GM19240 (cell line): ENCODE measurements at regions not wholly inside any gene's neighbourhood (a gene's known extent, or its start where the extent isn't known, plus 50 kb on each side); places are given as distances from the start of the nearest gene placed in this dataset.
"Not testable (repeated sequence)": the region's sequence is repeated elsewhere in the genome, so short reads cannot be mapped to it uniquely, and the experiment has no call there.

Experiments
- DNase-seq: peaks from one replicate; pipeline ENCODE4 v3.0.0; 2011; ENCODE audit warnings: low spot score; ENCODE audit not compliant: insufficient read length

DNA sequence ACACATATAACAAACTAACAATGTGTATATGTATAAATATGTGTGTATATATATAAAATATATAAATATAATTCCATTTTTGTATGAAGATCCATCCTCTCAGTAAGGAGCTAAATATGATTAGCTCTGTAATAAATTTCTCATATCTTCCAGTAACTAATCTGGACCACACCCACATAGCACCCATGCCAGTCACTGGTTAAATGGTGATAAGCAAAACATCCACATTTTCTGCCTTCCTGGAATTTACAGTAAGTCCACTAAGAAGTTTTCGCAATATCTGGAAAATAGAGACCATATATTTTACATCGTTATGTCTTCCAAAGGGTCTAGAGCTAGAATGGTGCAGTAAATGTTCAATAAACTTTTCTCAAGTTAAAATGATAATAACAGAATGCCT is 151.5 kb upstream of the STMND1 start:
- DNase-seq: no peak

DNA sequence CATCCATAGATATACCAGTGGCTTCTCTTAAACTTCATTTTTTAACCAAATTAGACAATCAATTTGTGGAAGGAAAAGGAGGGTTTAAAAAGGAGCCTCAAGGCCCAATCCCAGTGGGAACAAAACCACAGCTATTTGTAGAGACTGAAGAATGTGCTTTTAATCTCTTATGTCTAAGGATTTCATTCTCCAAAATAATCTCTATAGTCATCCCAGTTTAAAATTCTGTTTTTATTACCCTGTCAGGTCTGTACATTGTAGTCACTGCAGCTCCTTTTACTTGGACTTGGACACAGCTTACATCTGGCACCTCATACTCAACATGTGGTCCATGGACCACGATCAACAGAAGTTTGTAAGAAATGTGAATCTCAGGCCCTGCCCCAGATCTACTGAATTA is 152.1 kb upstream of the STMND1 start:
- DNase-seq: no peak

DNA sequence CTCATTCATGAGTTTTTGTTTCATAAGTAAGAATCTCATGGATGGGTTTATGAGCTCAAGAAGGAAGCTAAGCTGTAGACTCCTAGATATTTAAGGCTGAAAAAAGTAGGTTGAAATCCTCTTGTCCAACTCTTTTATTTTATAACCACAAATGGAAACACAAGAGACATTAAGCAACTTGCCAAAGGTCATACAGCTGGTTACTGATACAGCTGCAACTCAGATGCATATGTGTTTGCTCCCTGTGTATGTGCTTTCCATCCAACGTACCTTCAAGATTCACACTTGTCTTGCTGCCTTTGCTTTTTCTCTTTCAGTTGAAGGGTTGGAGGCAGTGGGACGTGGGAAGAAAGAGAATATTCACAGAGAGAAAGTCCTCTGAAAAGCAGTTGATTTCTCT is 153.5 kb upstream of the STMND1 start:
- DNase-seq: no peak

DNA sequence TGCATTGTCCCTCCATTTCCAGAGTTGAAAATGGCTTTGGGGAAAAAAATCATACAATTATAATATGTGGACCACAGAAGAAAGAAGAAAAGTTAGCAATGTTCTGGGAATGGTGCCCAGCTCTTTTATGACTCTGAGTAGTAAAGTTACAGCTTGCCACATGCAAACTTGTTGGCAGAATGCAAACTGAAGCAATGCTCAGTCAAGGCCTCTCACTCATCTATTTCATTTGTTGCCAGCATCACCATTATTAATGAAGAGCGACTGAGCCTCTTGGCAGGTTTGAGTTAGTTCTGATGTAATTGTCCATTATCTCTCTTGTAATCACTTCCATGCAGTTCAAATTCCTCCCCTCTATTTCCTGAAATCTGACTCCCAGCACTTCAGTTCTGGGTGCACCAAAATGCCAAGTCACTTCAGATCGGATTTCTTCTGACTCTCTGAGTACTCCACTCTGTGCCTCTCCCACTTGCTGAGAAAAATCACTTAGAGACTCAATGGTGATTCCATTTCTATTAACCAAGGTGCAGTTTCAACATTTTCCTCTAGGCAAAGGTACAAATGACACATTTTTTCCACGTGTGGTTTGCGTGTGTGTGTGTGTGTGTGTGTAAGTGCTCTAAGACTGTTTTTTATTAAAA is 154.4 kb upstream of the STMND1 start:
- DNase-seq: no peak

DNA sequence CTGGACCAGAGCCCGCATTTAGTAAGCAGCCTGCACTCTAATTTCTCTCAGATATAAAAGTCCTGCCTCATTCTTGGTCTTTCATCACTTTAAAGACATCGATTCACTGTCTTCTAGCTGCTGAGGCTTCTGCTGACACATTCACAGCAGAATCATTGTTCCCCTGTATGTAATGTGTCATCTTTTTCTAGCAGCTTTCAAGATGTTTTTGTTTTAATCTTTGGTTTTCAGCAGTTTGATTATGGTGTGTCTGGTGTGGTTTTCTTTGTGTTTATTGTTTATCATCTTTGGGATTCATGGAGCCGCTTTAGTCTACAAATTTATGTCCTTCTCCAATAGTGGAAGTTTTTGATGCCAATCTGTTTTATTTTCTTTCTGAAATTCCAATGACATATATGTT is 157.3 kb upstream of the STMND1 start:
- DNase-seq: no peak

DNA sequence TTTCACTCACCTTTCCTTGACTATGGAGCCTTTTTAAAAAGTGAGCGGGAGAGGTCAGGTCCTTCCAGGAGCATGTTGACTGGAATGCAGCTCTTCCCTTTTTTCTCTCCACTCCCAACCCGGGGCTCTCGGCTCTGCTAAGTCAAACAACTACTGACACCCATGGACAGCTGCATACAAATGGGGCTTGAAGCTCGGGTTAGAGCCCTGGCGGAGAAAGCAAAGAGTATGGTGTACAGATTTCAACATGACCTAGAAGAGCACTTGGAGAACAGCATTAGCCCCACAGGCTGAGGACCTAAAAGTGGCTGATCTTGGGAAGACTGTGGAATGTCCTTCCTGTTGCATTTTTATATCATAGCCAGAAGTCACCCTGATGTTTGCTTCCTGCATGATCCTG is 162.0 kb upstream of the STMND1 start:
- no peak for DNase-seq

DNA sequence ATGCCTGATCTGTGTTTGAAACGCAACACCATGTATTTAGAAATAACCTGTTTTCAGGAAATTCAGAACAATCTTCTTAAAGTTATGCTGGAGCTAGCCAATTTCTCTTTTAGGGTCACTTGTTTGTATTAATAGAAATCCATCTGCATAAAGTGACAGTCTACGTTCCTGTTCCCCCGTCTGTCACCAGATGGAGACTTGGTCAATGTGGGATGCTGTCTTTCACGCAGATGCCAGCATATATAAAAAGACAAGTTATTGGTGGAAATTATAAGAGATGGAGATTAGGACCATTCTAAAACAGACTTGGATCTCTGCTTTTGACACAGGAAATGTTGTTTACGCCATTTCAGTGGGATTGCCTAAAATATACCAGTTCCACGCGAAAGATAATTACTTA is 162.5 kb upstream of the STMND1 start:
- no peak for DNase-seq

DNA sequence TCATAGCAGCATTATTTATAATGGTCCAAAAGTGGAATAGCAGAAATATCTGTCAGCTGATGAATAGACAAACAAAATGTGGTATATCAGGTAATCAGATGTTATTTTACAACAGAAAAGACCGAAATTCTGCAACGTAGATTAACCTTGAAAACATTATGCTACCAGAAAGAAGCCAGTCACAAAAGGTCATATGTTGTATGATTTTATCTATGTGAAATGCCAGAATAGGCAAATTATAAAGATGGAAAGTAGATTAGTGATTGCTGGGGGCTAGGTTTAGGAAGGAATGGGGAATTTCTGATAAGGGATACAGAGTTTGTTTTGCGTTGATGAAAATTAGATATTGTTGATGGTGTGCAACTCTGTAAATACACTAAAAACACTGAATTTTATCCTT is 165.0 kb upstream of the STMND1 start:
- no peak for DNase-seq

DNA sequence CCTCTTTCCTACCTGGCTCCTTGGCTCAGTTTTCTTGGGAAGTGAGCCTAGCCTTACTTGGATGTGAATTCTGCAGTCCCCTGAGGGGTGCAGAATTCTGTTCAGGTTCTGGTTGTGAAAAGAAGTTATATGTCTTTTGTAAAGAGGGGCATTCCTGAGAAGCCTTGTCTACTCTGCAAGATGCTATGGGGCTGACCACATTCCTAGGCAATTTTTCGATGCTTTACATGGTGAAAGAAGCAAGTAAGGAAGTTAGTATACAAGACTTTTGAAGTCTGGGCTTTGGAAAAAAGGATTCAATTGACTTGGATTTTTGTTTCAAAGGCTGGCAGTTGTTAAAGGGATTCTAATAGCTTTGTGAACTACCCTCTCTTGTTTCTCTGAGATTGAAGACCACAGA is 167.9 kb upstream of the STMND1 start:
- DNase-seq: no peak

DNA sequence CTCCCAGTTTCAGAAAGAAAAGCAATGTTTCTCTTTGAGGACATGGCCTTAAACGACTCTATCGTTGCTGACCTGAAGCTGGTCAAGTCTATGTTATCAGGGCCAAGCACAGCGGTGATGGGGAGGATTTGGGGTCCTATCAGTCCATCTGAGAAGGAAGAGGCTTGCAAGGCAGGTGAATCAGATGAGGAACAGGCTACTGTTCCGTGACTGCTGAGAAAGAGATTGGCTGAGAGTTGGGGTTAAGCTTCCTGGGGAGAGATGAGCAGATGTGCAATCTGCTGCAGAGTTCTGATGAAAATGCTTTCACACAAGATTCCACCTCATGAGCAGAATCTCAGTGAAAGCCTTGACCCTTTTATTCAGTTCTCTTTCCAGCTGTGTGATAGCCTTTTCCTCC is 168.3 kb upstream of the STMND1 start:
- DNase-seq: no peak

DNA sequence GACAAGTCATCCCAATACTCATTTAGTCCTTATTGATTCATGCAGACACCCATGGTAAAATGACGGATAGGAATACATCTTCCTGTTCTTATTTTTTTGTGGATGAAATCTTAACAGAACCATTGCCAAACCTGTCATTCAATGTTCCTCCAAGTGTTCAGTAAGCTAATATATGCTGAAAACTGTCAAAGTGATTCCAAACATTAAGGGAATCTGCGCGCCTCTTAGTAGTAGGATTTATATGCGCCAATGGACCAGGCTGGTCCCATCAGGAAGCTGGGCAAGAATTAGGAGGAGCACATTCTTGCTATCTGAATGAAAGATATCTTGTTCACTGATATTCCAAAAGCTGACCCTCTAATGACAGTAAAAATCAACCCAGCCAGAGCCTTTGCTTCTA is 168.9 kb upstream of the STMND1 start:
- no peak for DNase-seq

DNA sequence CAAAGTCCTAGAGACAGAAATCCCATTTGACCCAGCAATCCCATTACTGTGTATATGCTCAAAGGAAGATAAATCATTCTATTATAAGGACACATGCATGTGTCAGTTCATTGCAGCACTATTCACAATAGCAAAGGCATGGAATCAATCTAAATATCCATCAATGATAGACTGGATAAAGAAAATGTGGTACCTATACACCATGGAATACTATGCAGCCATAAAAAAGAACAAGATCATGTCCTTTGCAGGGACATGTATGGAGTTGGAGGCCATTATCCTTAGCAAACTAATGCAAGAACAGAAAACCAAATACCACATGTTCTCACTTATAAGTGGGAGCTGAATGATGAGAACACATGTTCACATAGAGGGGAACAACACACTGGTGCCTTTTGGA is 169.8 kb upstream of the ATXN1 start:
- not testable (repeated sequence) for DNase-seq

DNA sequence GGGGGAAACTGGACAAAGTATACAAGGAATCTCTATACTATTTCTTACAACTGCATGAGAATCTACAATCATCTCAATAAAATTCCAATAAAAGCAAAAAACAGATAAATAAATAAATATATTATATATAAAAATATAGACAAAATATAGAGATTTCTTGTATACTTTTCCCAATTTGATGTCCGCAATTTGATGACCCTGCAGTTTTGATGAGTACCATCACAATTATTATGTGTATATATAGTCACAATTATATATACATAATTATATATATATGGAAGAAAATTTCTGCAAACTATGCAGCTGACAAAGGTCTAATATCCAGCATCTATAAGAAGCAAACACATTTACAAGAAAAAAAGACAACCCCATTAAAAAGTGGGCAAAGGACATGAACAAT is 169.2 kb upstream of the ATXN1 start:
- DNase-seq: no peak

DNA sequence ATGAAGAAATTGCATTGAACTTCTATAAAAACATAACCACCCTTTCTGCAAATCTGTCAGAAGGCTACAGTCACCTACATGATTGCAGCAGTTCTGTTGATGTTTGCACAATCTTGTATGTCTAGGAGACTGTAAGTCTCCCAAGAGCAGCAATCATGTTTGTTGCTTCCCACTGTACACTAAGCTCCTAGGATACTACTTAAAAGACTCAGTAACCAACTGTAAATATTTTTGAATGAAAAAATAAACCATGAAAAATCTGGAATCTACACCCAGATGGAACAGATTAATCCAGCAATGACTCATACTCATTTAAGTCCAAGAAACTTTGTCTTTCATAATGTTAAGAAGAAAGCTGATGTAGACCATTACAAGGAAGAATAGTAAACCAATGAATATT is 168.5 kb upstream of the ATXN1 start:
- DNase-seq: no peak

DNA sequence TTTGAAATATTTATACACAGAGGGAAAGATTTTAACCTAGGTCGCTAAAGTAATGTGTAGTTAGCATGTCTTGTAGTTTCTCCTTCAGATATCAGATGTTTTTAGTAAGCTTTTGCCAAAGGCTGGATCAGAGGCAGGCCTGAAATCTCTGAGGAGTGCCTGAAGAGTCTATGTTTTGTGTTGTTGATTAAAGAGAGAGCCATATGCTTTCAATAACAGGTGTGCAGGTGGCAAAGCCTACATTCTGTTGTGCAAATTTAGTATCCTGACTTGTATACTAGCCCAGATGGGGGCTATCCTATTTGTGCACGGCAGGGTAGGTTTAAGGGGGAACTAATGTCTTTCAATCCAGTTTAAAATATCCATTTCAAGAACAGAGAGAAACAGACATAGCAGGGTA is 167.1 kb upstream of the ATXN1 start:
- no peak for DNase-seq

DNA sequence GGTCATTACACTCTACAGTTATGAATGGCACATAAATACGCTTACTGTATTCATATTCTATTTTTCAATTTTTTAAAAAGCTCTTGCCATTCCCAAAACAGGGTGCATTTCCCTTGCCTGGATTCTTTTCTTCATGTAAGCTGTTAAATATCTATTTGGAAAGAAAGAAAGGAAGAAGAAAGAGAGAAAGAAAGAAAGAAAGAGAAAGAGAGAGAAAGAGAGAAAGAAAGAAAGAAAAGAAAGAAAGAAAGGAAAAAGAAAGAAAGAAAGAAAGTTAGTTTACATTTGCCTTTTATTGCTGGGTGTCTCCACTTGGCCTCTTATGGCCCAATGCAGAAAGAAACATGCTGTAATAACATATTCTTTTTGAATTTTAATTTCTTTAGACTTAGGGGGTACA is 165.9 kb upstream of the ATXN1 start:
- DNase-seq: no peak

DNA sequence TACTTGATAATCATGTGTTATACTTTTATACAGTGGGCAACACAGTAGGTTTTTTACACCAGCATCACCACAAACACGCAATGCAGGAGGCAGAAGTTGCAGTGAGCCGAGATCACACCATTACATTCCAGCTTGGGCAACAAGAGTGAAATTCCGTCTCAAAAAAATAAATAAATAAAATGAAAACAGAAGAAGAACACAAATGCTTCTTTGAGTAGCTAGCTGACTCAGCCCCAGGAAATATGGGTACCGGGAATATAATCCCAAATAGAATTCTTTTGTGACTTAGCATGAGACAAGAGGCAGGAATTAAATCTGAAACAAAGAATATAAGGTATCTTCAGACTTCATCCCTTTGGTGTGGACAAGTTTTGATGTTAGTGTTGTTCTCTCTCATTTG is 164.2 kb upstream of the ATXN1 start:
- DNase-seq: no peak

DNA sequence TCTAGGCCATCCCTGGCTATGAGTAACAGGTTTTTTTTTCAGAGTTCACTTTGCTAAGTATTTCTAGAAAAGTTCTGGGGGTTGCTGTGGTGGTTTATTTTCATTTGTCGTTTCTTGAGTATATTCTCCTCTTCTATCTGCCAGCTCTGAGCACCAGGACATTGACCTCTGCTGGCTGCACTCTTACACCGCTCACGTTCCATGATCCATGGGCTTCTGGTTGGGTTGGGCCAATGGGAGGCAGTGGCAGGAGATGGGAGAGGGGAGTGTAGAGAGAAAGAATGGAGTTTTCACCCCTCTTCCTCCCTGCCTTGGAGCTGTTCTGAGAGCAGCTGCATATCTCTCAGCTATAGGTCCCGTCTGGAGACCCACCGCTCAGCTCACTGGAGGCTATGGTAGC is 161.0 kb upstream of the ATXN1 start:
- DNase-seq: no peak

DNA sequence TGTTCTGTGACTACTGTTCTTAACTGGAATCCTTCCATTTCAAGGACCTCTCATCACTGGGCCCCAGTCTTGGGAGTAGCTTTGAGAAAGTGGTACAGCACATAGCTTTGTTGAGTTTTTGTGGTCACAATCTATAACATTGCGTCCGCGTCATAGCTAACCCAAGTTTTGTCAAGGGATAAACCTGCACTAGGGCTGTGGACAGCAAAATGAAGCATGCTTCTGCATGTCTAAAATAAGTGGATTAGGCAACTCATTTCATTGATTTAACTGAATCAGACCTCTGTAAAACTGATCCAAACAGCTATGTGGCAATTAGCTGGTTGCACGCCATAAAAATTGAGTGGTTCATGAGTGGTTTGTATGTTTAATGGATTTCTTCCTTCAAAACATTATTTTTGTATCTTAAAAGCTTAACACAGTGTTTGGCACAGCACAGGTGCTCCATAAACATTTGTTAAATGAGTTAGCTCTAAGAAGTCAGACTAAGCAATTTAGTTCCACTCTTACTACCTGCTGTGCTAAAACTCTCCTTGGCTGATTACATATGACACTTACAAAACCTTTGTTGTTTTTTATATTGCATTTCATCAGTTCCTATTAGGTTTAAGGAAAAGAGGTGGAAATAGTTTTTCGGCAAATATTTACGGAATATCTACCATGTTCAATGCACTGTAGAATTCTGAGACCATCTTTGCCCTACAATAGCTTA is 160.3 kb upstream of the ATXN1 start:
- no peak for DNase-seq

DNA sequence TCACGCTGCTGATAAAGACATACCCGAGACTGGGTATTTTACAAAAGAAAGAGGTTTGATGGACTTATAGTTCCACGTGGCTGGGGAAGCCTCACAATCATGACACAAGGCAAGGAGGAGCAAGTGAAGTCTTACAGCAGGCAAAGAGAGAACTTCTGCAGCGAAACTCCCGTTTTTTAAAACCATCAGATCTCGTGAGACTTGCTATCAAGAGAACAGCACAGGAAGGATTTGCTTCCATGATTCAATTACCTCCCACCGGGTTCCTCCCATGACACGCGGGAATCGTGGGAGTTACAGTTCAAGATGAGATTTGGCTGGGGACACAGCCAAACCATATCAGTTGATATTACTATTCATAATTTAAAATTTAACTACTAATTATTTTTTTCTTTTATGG is 157.3 kb upstream of the ATXN1 start:
- DNase-seq: no peak

DNA sequence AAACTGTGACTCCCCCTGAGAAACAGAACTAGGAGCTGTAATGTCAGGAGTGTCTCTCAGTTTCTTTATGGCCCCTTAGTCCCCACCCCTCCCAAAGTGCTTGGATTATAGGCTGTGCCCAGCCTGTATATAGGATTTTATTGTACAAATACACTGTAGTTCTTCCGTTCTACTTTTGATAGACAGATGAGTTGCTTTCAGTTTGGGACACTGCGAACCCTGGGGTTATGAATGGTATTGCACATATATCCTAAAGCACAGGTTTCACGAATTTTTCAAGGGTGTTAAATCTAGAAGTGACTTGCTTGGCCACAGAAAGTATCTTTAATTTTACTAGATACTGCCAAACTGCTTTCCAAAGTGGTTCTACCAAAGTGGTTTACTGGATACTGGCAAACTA is 152.9 kb upstream of the ATXN1 start:
- DNase-seq: no peak

DNA sequence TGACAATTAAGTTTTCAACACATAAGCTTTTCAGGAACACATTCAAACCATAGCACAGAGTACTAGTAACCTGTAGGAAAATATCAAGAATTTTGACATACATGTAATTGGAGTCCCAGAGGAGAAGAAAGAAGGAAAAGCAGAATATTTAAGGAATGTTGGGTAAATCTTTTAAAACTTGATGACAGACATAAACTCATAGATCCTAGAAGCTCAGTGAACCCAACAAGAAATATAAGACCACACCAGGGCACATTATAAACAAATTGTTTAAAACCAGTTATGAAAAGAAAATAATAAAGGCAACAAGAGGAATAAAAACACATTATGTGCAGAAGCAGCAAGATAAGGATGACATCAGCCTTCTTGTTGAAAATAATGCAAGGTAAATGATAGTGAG is 151.5 kb upstream of the ATXN1 start:
- DNase-seq: no peak

DNA sequence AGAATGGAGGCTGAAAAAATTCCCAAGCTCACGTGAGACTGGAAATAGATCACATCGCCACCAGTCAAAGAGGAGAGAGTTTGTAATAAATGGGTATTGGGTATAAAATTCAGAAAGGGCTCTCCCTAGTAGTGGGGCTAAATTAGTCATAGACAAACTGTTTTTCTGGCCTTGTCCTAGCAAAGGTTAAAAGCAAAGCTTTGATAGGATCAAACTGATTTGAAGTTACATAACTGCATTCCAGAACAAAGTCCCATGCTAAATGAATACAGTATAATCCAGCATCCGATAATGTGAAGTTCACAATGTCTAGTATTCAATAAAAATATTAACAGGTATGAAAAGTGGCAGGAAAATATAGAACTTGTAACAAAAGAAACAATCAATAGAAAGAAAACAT is 149.8 kb upstream of the ATXN1 start:
- no peak for DNase-seq
